AG04449 (cell line): ENCODE measurements at regions not wholly inside any gene's neighbourhood (a gene's known extent, or its start where the extent isn't known, plus 50 kb on each side); places are given as distances from the start of the nearest gene placed in this dataset.

ENCODE experiments used
- CTCF ChIA-PET: fragments of 350-600 bp; formaldehyde crosslinking; extraction: SDS; loops from one replicate; lab custom pipeline; 2021; ENCODE audit warnings: antibody characterized with exemption; lab: Yijun Ruan, JAX
- POLR2A ChIA-PET: fragments of 400-600, 350-600 bp; formaldehyde crosslinking; extraction: SDS; loops from one replicate; lab custom pipeline; 2020; ENCODE audit warnings: antibody characterized with exemption, inconsistent platforms; lab: Yijun Ruan, JAX
- DNase-seq: peaks from one replicate; pipeline ENCODE4 v3.0.0-alpha.2; 2010; ENCODE audit warnings: low read depth, low spot score
- H3K4me3 ChIP-seq: 2 replicates; pipeline ENCODE4 v1.5.1; 2011; ENCODE audit warnings: low read depth, mild to moderate bottlenecking, control low read depth, low read length
- CTCF ChIP-seq: IDR thresholded peaks from one replicate; pipeline ENCODE4 v1.5.1; 2011; ENCODE audit warnings: mild to moderate bottlenecking, moderate library complexity, low read length, control low read depth, inconsistent platforms; ENCODE audit not compliant: insufficient read depth; ENCODE audit errors: missing control alignments

GRCh38 chrX:18026166-18026565 lies 165.1 kb upstream of the RAI2 start:
- no peak for DNase-seq
- POLR2A ChIA-PET = no interaction called here
- H3K4me3 ChIP-seq = no peak overlapping the region
- no peak for TF ChIP-seq CTCF
- CTCF ChIA-PET = no interaction called here

- no peak for DNase-seq
- H3K4me3 ChIP-seq = no peak overlapping the region
- TF ChIP-seq CTCF = no peak
- ChIA-PET CTCF (no interaction called here), POLR2A (no interaction called here)
Observed at GRCh38 chrX:18017411-18017810, 156.3 kb upstream of the RAI2 start.

- ChIA-PET POLR2A (no interaction called here), CTCF (no interaction called here)
- TF ChIP-seq CTCF = no peak
- no peak for DNase-seq
- H3K4me3 ChIP-seq = no peak overlapping the region
Observed at GRCh38 chrX:18016941-18017340, 155.8 kb upstream of the RAI2 start.

- ChIA-PET CTCF (no interaction called here), POLR2A (no interaction called here)
- no peak for DNase-seq
- H3K4me3 ChIP-seq = no peak overlapping the region
- no peak for TF ChIP-seq CTCF
Observed at GRCh38 chrX:18010253-18010652, 149.2 kb upstream of the RAI2 start.

GRCh38 chrX:18003876-18004275 lies 142.8 kb upstream of the RAI2 start:
- no peak for TF ChIP-seq CTCF
- H3K4me3 ChIP-seq = no peak overlapping the region
- POLR2A ChIA-PET = no interaction called here
- CTCF ChIA-PET = no interaction called here
- DNase-seq = no peak

GRCh38 chrX:18002791-18003190 lies 141.7 kb upstream of the RAI2 start:
- no peak overlapping the region for H3K4me3 ChIP-seq
- ChIA-PET CTCF (no interaction called here), POLR2A (no interaction called here)

More at GRCh38 chrX:18002791-18003190, 141.7 kb upstream of the RAI2 start:
- TF ChIP-seq CTCF = no peak
- no peak for DNase-seq
